Dendritic cell treated with granulocyte-macrophage colony-stimulating factor and Interleukin-4, amounts not matched to agents 40 ng/mL and 50 ng/mL, for 4 days (primary cell): ENCODE measurements at regions not wholly inside any gene's neighbourhood (a gene's known extent, or its start where the extent isn't known, plus 50 kb on each side); places are given as distances from the start of the nearest gene placed in this dataset.
"Not testable (repeated sequence)": the region's sequence is repeated elsewhere in the genome, so short reads cannot be mapped to it uniquely, and the experiment has no call there.

Source experiments
- H3K27ac Mint-ChIP-seq: one replicate; pipeline ENCODE4 v1.8.0; 2022; ENCODE audit warnings: mild to moderate bottlenecking, mixed read lengths
- H3K27me3 Mint-ChIP-seq: one replicate; pipeline ENCODE4 v1.8.0; 2022; ENCODE audit warnings: mild to moderate bottlenecking, mixed read lengths
- H3K36me3 Mint-ChIP-seq: one replicate; pipeline ENCODE4 v1.8.0; 2022; ENCODE audit warnings: low read depth, mixed read lengths
- H3K4me1 Mint-ChIP-seq: one replicate; pipeline ENCODE4 v1.8.0; 2022; ENCODE audit warnings: low read depth, mixed read lengths
- H3K4me3 Mint-ChIP-seq: one replicate; pipeline ENCODE4 v1.8.0; 2022; ENCODE audit warnings: mild to moderate bottlenecking, moderate library complexity, mixed read lengths
- H3K9me3 Mint-ChIP-seq: one replicate; pipeline ENCODE4 v1.8.0; 2022; ENCODE audit warnings: mixed read lengths
- intact Hi-C: fragments of 100-400 bp; cut with micrococcal nuclease; formaldehyde crosslinking; loops from one replicate; pipeline ENCODE4 v1.15.0; 2022

GRCh38 chrX:63160994-63161393, 190.1 kb downstream of the SPIN4 start:
- intact Hi-C loops: not testable (repeated sequence)

GRCh38 chrX:63160340-63160739, 190.8 kb downstream of the SPIN4 start:
- H3K4me1 Mint-ChIP-seq, H3K27me3 Mint-ChIP-seq, H3K4me3 Mint-ChIP-seq, H3K9me3 Mint-ChIP-seq, H3K27ac Mint-ChIP-seq, H3K36me3 Mint-ChIP-seq, intact Hi-C loops: not testable (repeated sequence)

More at GRCh38 chrX:63160994-63161393, 190.1 kb downstream of the SPIN4 start:
- H3K4me3 Mint-ChIP-seq, H3K36me3 Mint-ChIP-seq, H3K27me3 Mint-ChIP-seq, H3K27ac Mint-ChIP-seq, H3K9me3 Mint-ChIP-seq, H3K4me1 Mint-ChIP-seq: not testable (repeated sequence)

- H3K4me1 Mint-ChIP-seq, H3K9me3 Mint-ChIP-seq, H3K27me3 Mint-ChIP-seq, H3K4me3 Mint-ChIP-seq, H3K36me3 Mint-ChIP-seq, intact Hi-C loops, H3K27ac Mint-ChIP-seq: not testable (repeated sequence)
Observed at GRCh38 chrX:63145526-63145925, 205.6 kb downstream of the SPIN4 start.

GRCh38 chrX:63142588-63142987, 208.5 kb downstream of the SPIN4 start:
- not testable (repeated sequence) for H3K4me1 Mint-ChIP-seq

GRCh38 chrX:63135859-63136258, 215.3 kb downstream of the SPIN4 start:
- H3K9me3 Mint-ChIP-seq, intact Hi-C loops, H3K4me3 Mint-ChIP-seq, H3K4me1 Mint-ChIP-seq, H3K27me3 Mint-ChIP-seq, H3K36me3 Mint-ChIP-seq, H3K27ac Mint-ChIP-seq: not testable (repeated sequence)

More at GRCh38 chrX:63142588-63142987, 208.5 kb downstream of the SPIN4 start:
- H3K4me3 Mint-ChIP-seq, H3K27me3 Mint-ChIP-seq, H3K36me3 Mint-ChIP-seq, H3K9me3 Mint-ChIP-seq, H3K27ac Mint-ChIP-seq, intact Hi-C loops: not testable (repeated sequence)

GRCh38 chrX:63128509-63128908, 222.6 kb downstream of the SPIN4 start:
- intact Hi-C loops: no loop called here

GRCh38 chrX:63115196-63115595, 235.9 kb downstream of the SPIN4 start:
- H3K36me3 Mint-ChIP-seq: no peaks in the 10 kb centered on the region
- H3K9me3 Mint-ChIP-seq: peaks cover 16% of the 10 kb centered on the region
- H3K27ac Mint-ChIP-seq: no peak overlapping the region
- intact Hi-C loops: no loop called here
- H3K27me3 Mint-ChIP-seq: no peaks in the 10 kb centered on the region
- no peak overlapping the region for H3K4me3 Mint-ChIP-seq
- H3K4me1 Mint-ChIP-seq: no peaks in the 10 kb centered on the region

More at GRCh38 chrX:63128509-63128908, 222.6 kb downstream of the SPIN4 start:
- H3K27me3 Mint-ChIP-seq: no peaks in the 10 kb centered on the region
- no peaks in the 10 kb centered on the region for H3K4me1 Mint-ChIP-seq
- no peaks in the 10 kb centered on the region for H3K9me3 Mint-ChIP-seq
- H3K36me3 Mint-ChIP-seq: no peaks in the 10 kb centered on the region
- no peak overlapping the region for H3K27ac Mint-ChIP-seq
- no peak overlapping the region for H3K4me3 Mint-ChIP-seq

GRCh38 chrX:63101879-63102620, 249.1 kb downstream of the SPIN4 start:
- Mint-ChIP-seq H3K36me3 (no peaks in the 10 kb centered on the region), H3K4me1 (no peaks in the 10 kb centered on the region), H3K27ac (no peak overlapping the region), H3K9me3 (peaks cover 66% of the 10 kb centered on the region), H3K4me3 (no peak overlapping the region), H3K27me3 (no peaks in the 10 kb centered on the region)
- intact Hi-C loops: no loop called here

- intact Hi-C loops: no loop called here
- H3K27ac Mint-ChIP-seq: no peak overlapping the region
- peaks cover 19% of the 10 kb centered on the region for H3K9me3 Mint-ChIP-seq
- no peak overlapping the region for H3K4me3 Mint-ChIP-seq
- H3K36me3 Mint-ChIP-seq: no peaks in the 10 kb centered on the region
- H3K4me1 Mint-ChIP-seq: no peaks in the 10 kb centered on the region
- no peaks in the 10 kb centered on the region for H3K27me3 Mint-ChIP-seq
Observed at GRCh38 chrX:63058204-63058603, 292.9 kb downstream of the SPIN4 start.

- Mint-ChIP-seq H3K4me1 (no peaks in the 10 kb centered on the region), H3K36me3 (no peaks in the 10 kb centered on the region), H3K27me3 (no peaks in the 10 kb centered on the region), H3K27ac (no peak overlapping the region), H3K9me3 (no peaks in the 10 kb centered on the region), H3K4me3 (no peak overlapping the region)
- intact Hi-C loops: no loop called here
Observed at GRCh38 chrX:63050225-63050624, 300.9 kb downstream of the SPIN4 start.

- no peak overlapping the region for H3K27ac Mint-ChIP-seq
- no peaks in the 10 kb centered on the region for H3K4me1 Mint-ChIP-seq
- no peaks in the 10 kb centered on the region for H3K36me3 Mint-ChIP-seq
- peaks cover 14% of the 10 kb centered on the region for H3K9me3 Mint-ChIP-seq
- no peaks in the 10 kb centered on the region for H3K27me3 Mint-ChIP-seq
- no peak overlapping the region for H3K4me3 Mint-ChIP-seq
- intact Hi-C loops: no loop called here
Observed at GRCh38 chrX:63032811-63033210, 318.3 kb downstream of the SPIN4 start.

GRCh38 chrX:63013549-63013948, 337.6 kb downstream of the SPIN4 start:
- Mint-ChIP-seq H3K4me3 (no peak overlapping the region), H3K9me3 (peaks cover 35% of the 10 kb centered on the region), H3K4me1 (no peaks in the 10 kb centered on the region), H3K27me3 (no peaks in the 10 kb centered on the region), H3K27ac (no peak overlapping the region), H3K36me3 (no peaks in the 10 kb centered on the region)
- intact Hi-C loops: no loop called here

- intact Hi-C loops: no loop called here
- no peak overlapping the region for H3K27ac Mint-ChIP-seq
- no peak overlapping the region for H3K4me3 Mint-ChIP-seq
- peaks cover 32% of the 10 kb centered on the region for H3K9me3 Mint-ChIP-seq
- no peaks in the 10 kb centered on the region for H3K4me1 Mint-ChIP-seq
- H3K27me3 Mint-ChIP-seq: no peaks in the 10 kb centered on the region
- no peaks in the 10 kb centered on the region for H3K36me3 Mint-ChIP-seq
Observed at GRCh38 chrX:63012574-63012973, 338.6 kb downstream of the SPIN4 start.

GRCh38 chrX:63000196-63000595, 350.9 kb downstream of the SPIN4 start:
- H3K4me1 Mint-ChIP-seq, H3K27me3 Mint-ChIP-seq, H3K27ac Mint-ChIP-seq, intact Hi-C loops, H3K36me3 Mint-ChIP-seq, H3K4me3 Mint-ChIP-seq: not testable (repeated sequence)
- peaks cover 26% of the 10 kb centered on the region for H3K9me3 Mint-ChIP-seq
